SK-N-MC (cell line): ENCODE measurements at regions not wholly inside any gene's neighbourhood (a gene's known extent, or its start where the extent isn't known, plus 50 kb on each side); places are given as distances from the start of the nearest gene placed in this dataset.
"Not testable (repeated sequence)": the region's sequence is repeated elsewhere in the genome, so short reads cannot be mapped to it uniquely, and the experiment has no call there.

Experiments used
- DNase-seq: peaks from one replicate; pipeline ENCODE4 v3.0.0-alpha.2; 2011; ENCODE audit warnings: low read depth, low spot score
- H3K27ac ChIP-seq: fragments of 200-600 bp; sonication (generic); 2 replicates; pipeline ENCODE4 v1.5.1; 2016; ENCODE audit warnings: mixed run types
- H3K36me3 ChIP-seq: fragments of 200-600 bp; sonication (generic); 2 replicates; pipeline ENCODE4 v1.6.1; 2017; ENCODE audit warnings: antibody characterized with exemption, low read length, mixed read lengths; ENCODE audit not compliant: insufficient read depth
- H3K4me3 ChIP-seq: fragments of 200-600 bp; sonication (generic); 2 replicates; pipeline ENCODE4 v1.5.1; 2016
- H3K9ac ChIP-seq: fragments of 200-600 bp; sonication (generic); 2 replicates; pipeline ENCODE4 v1.8.0; 2017; ENCODE audit warnings: mixed run types, mixed read lengths; ENCODE audit not compliant: insufficient read length
- H3K9me3 ChIP-seq: fragments of 200-600 bp; sonication (generic); 2 replicates; pipeline ENCODE4 v1.6.1; 2017; ENCODE audit warnings: low read depth, mild to moderate bottlenecking, antibody characterized with exemption, low read length, moderate library complexity, mixed read lengths
- EZH2 ChIP-seq: fragments of 200-600 bp; sonication (generic); IDR thresholded peaks from one replicate; pipeline ENCODE4 v1.6.1; 2017; ENCODE audit warnings: antibody characterized with exemption
- FOXP2 ChIP-seq: optimal IDR thresholded peaks from 2 replicates; pipeline ENCODE3; 2011; ENCODE audit warnings: mild to moderate bottlenecking, moderate library complexity; ENCODE audit not compliant: insufficient read depth; ENCODE audit errors: extremely low read length, control extremely low read depth
- POLR2AphosphoS5 ChIP-seq: IDR thresholded peaks from 2 replicates; pipeline ENCODE4 v1.6.1; 2012; ENCODE audit warnings: mild to moderate bottlenecking, low read depth, low read length, borderline replicate concordance

DNA sequence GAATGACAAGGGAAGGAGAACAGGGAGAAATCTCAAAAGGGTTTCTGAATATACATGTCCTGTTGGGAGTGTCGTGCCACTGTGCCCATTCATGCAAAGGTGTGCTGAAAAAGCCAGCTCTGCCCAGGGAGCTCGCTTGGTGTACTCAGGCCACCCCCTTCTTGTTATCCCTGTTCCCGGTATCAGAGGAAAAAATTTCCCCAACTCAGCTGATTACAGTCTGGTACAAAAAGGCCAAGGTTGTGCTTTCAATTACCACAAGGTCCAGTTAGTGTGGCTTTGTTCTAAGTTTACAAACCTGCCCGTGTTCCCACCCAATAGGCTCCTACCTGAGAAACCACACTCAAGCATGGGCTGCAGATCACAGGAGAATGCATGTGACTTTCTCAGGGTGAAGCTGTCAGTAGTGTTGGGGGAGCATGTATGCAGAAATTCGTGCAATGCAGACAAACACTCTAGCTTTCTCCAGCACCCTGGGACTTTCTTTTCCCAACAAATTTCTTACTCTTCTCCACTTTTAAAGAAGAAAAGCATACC lies 648.5 kb downstream of the NR2F2 start:
- Histone ChIP-seq H3K4me3 (no peak overlapping the region), H3K9ac (no peak overlapping the region), H3K36me3 (no peaks in the 10 kb centered on the region), H3K9me3 (no peaks in the 10 kb centered on the region), H3K27ac (no peak overlapping the region)
- no peak for DNase-seq
- TF ChIP-seq FOXP2 (no peak), POLR2AphosphoS5 (no peak), EZH2 (no peak)

GRCh38 chr15:96984121-96984671 lies 653.7 kb downstream of the NR2F2 start:
- H3K27ac ChIP-seq, DNase-seq, H3K4me3 ChIP-seq: not testable (repeated sequence)

GRCh38 chr15:96992817-96993216 lies 662.3 kb downstream of the NR2F2 start:
- no peaks in the 10 kb centered on the region; the same call in none of the 2 replicates for H3K9me3 ChIP-seq

More at GRCh38 chr15:96984121-96984671, 653.7 kb downstream of the NR2F2 start:
- not testable (repeated sequence) for H3K36me3 ChIP-seq, H3K9ac ChIP-seq, H3K9me3 ChIP-seq

GRCh38 chr15:96997538-96997937 lies 667.0 kb downstream of the NR2F2 start:
- Histone ChIP-seq H3K4me3 (no peak overlapping the region), H3K27ac (no peak overlapping the region), H3K36me3 (no peaks in the 10 kb centered on the region), H3K9me3 (no peaks in the 10 kb centered on the region; the same call in 1 of the 2 replicates), H3K9ac (no peak overlapping the region)
- TF ChIP-seq FOXP2, result no peak
- TF ChIP-seq EZH2, result no peak
- no peak for TF ChIP-seq POLR2AphosphoS5
- no peak for DNase-seq

More at GRCh38 chr15:96992817-96993216, 662.3 kb downstream of the NR2F2 start:
- no peaks in the 10 kb centered on the region for H3K36me3 ChIP-seq
- TF ChIP-seq FOXP2, result no peak
- no peak for DNase-seq
- no peak overlapping the region for H3K27ac ChIP-seq
- H3K9ac ChIP-seq, result no peak overlapping the region
- no peak overlapping the region for H3K4me3 ChIP-seq

DNA sequence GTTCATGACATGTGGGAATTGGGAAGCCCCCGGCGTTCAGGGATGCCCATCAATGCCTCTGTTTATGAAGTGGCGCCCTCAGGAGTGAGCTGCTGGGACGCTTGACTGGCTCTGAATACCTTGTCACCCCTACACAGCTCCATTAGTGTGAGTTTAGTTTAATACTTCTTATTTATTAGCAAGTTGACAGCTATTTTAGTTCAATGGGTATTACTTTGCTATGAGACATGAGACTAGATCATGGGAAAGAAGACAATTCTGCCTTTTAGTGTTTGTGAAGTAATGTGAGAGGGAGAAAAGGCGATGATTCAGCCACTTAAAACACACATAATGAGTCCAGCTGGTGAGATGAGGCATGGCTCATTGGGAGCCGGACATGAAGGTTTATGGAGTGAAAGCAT lies 678.5 kb downstream of the NR2F2 start:
- Histone ChIP-seq H3K36me3 (no peaks in the 10 kb centered on the region), H3K9me3 (no peaks in the 10 kb centered on the region), H3K4me3 (no peak overlapping the region), H3K27ac (no peak overlapping the region), H3K9ac (no peak overlapping the region)
- TF ChIP-seq POLR2AphosphoS5 (no peak), EZH2 (no peak), FOXP2 (no peak)
- no peak for DNase-seq

DNA sequence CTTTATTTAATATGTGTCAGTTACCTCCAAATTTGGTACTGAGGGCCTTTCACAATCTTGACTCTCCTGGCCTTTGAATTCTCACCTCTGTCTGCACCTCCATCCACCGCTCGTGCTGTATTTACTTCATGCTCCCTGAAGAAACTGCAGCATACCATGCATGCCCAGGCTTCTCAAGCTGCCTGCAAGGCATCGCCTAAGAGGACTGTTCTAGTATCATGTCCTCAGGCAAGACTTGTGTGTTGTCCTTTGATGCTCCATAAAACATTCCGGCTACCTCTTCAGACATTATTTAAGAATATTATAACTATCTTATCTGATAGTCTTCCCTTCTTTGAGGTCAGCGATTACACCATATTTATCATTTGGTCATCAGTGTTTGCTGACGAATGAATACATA lies 682.5 kb downstream of the NR2F2 start:
- Histone ChIP-seq H3K9me3 (no peaks in the 10 kb centered on the region), H3K9ac (no peak overlapping the region), H3K27ac (no peak overlapping the region), H3K4me3 (no peak overlapping the region), H3K36me3 (no peaks in the 10 kb centered on the region)
- no peak for TF ChIP-seq FOXP2
- no peak for TF ChIP-seq EZH2
- no peak for TF ChIP-seq POLR2AphosphoS5
- DNase-seq, result no peak

- Histone ChIP-seq H3K27ac (no peak overlapping the region), H3K36me3 (no peaks in the 10 kb centered on the region), H3K9ac (no peak overlapping the region), H3K9me3 (no peaks in the 10 kb centered on the region), H3K4me3 (no peak overlapping the region)
- TF ChIP-seq EZH2, result no peak
- no peak for TF ChIP-seq FOXP2
- TF ChIP-seq POLR2AphosphoS5, result no peak
- no peak for DNase-seq
Measured at GRCh38 chr15:97013491-97013890, 683.0 kb downstream of the NR2F2 start.

DNA sequence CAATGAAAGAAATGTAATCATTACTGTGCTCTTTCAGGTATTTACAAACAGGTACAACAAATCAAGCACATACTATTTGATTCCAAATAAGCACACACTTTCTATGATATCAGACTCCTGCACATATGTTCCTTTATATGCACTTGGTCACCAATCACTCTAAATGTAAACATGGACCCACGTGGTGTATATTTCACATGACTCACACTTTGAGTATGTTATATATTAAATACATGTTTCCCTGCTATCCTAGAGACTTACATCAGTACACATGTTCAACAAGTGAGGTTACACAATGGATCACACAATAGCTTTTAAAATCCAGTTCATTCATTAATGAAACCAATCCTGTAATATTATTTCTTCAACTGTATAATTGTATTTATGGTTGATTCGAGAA lies 683.5 kb downstream of the NR2F2 start:
- Histone ChIP-seq H3K9ac (no peak overlapping the region), H3K9me3 (no peaks in the 10 kb centered on the region), H3K27ac (no peak overlapping the region), H3K4me3 (no peak overlapping the region), H3K36me3 (no peaks in the 10 kb centered on the region)
- TF ChIP-seq POLR2AphosphoS5, result no peak
- TF ChIP-seq FOXP2, result no peak
- no peak for TF ChIP-seq EZH2
- no peak for DNase-seq

- TF ChIP-seq POLR2AphosphoS5 (no peak), FOXP2 (no peak), EZH2 (no peak)
- Histone ChIP-seq H3K4me3 (no peak overlapping the region), H3K9ac (no peak overlapping the region), H3K9me3 (no peaks in the 10 kb centered on the region), H3K36me3 (no peaks in the 10 kb centered on the region), H3K27ac (no peak overlapping the region)
- DNase-seq, result no peak
Measured at GRCh38 chr15:97023488-97023844, 693.0 kb downstream of the NR2F2 start.
